CD4-positive, CD25-positive, alpha-beta regulatory T cell (primary cell): ENCODE measurements at regions not wholly inside any gene's neighbourhood (a gene's known extent, or its start where the extent isn't known, plus 50 kb on each side); places are given as distances from the start of the nearest gene placed in this dataset.

ENCODE experiments used
- ATAC-seq, 2 donors: fragments of 150-1000 bp; cut with Tn5 transposase; one replicate each; pipeline ENCODE4 v1.10.0; 2021; ENCODE audit warnings: low read depth in 2 of 2, moderate number of reproducible peaks in 2 of 2, moderate library complexity in 1 of 2
- DNase-seq, 3 donors: peaks; one replicate each; pipeline versions ENCODE4 v3.0.0 to v3.0.0-alpha.2; 2012 to 2022; ENCODE audit warnings: mixed read lengths in 1 of 3
- H3K27ac ChIP-seq: one replicate; pipeline ENCODE4 v1.7.0; 2013; ENCODE audit warnings: mild to moderate bottlenecking, low read length; ENCODE audit not compliant: insufficient read depth, poor library complexity, severe bottlenecking
- H3K27me3 ChIP-seq: one replicate; pipeline ENCODE4 v1.7.0; 2013; ENCODE audit warnings: low read length; ENCODE audit not compliant: control insufficient read depth, insufficient read depth
- H3K36me3 ChIP-seq: one replicate; pipeline ENCODE4 v1.7.0; 2013; ENCODE audit warnings: mild to moderate bottlenecking, low read length, moderate library complexity; ENCODE audit not compliant: control insufficient read depth, insufficient read depth
- H3K4me1 ChIP-seq: 2 replicates; pipeline ENCODE4 v1.7.0; 2013; ENCODE audit warnings: mild to moderate bottlenecking, low read length; ENCODE audit not compliant: insufficient read depth, control insufficient read depth, poor library complexity, severe bottlenecking
- H3K4me3 ChIP-seq: one replicate; pipeline ENCODE4 v1.7.0; 2013; ENCODE audit warnings: low read depth, mild to moderate bottlenecking, low read length, moderate library complexity
- H3K9me3 ChIP-seq, 2 experiments: 1 replicate in 1 of 2; 2 replicates in 1 of 2; pipeline ENCODE4 v1.7.0; 2013; ENCODE audit warnings: low read length in 2 of 2, mild to moderate bottlenecking in 1 of 2, moderate library complexity in 1 of 2; ENCODE audit not compliant: control insufficient read depth in 2 of 2
- H3K27ac Mint-ChIP-seq, 3 donors: one replicate each; pipeline ENCODE4 v1.8.0; 2020 to 2022; ENCODE audit warnings: mild to moderate bottlenecking in 3 of 3, mixed read lengths in 3 of 3, moderate library complexity in 2 of 3
- H3K27me3 Mint-ChIP-seq: one replicate; pipeline ENCODE4 v1.8.0; 2022; ENCODE audit warnings: mild to moderate bottlenecking, mixed read lengths
- H3K36me3 Mint-ChIP-seq: one replicate; pipeline ENCODE4 v1.8.0; 2020; ENCODE audit warnings: mixed read lengths
- H3K4me1 Mint-ChIP-seq, 4 donors: one replicate each; pipeline ENCODE4 v1.8.0; 2020 to 2022; ENCODE audit warnings: mixed read lengths in 4 of 4, mild to moderate bottlenecking in 1 of 4
- H3K4me3 Mint-ChIP-seq, 4 donors: one replicate each; pipeline ENCODE4 v1.8.0; 2020 to 2022; ENCODE audit warnings: mild to moderate bottlenecking in 4 of 4, mixed read lengths in 4 of 4, moderate library complexity in 3 of 4
- H3K9me3 Mint-ChIP-seq, 7 donors: one replicate each; pipeline ENCODE4 v1.8.0; 2020 to 2022; ENCODE audit warnings: mixed read lengths in 7 of 7, mild to moderate bottlenecking in 3 of 7, moderate library complexity in 2 of 7

DNA sequence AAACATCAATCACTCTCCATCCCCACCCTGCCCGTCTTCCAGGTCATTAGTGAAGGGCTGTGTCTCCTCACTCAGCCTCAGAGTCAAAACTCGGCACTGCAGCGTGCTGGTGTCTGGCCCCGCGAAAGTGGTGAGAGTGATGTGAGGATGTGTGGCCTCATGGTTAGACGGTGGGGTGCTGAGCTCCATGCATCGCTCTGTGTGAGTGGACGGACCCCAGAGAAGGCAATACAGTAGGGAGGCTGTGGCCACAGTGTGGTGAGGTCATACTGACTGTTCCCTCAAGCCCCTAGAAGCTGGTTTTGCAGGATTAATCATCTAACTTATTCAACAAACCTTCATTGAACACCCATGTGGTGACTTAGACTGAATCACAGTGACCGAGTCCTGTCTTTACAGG lies 329.9 kb upstream of the AJAP1 start:
- H3K36me3 Mint-ChIP-seq: no peaks in the 10 kb centered on the region
- H3K27me3 Mint-ChIP-seq: no peaks in the 10 kb centered on the region
- H3K4me3 Mint-ChIP-seq: no peak overlapping the region

GRCh38 chr1:4327142-4327541 lies 327.3 kb upstream of the AJAP1 start:
- Histone ChIP-seq H3K36me3 (no peaks in the 10 kb centered on the region), H3K4me1 (no peaks in the 10 kb centered on the region), H3K27ac (no peak overlapping the region), H3K27me3 (no peaks in the 10 kb centered on the region), H3K4me3 (no peak overlapping the region), H3K9me3 (no peaks in the 10 kb centered on the region)
- Mint-ChIP-seq H3K9me3 (peaks cover 0 to 3% (median 0%) of the 10 kb centered on the region in 7 donors), H3K36me3 (no peaks in the 10 kb centered on the region), H3K4me1 (peaks cover 0 to 2% (median under 1%) of the 10 kb centered on the region in 4 donors), H3K4me3 (no peak overlapping the region), H3K27me3 (no peaks in the 10 kb centered on the region), H3K27ac (no peak overlapping the region)
- ATAC-seq (no peak), DNase-seq (no peak)

More for the DNA sequence above, 329.9 kb upstream of the AJAP1 start:
- no peaks in the 10 kb centered on the region for H3K4me1 ChIP-seq
- no peaks in the 10 kb centered on the region for H3K36me3 ChIP-seq
- Mint-ChIP-seq H3K4me1 (peaks cover 0 to 2% (median under 1%) of the 10 kb centered on the region in 4 donors), H3K9me3 (peaks cover 0 to 7% (median 0%) of the 10 kb centered on the region in 7 donors), H3K27ac (no peak overlapping the region)
- ATAC-seq (no peak), DNase-seq (no peak)
- H3K4me3 ChIP-seq: no peak overlapping the region
- H3K27ac ChIP-seq: no peak overlapping the region
- H3K9me3 ChIP-seq: no peaks in the 10 kb centered on the region
- no peaks in the 10 kb centered on the region for H3K27me3 ChIP-seq

DNA sequence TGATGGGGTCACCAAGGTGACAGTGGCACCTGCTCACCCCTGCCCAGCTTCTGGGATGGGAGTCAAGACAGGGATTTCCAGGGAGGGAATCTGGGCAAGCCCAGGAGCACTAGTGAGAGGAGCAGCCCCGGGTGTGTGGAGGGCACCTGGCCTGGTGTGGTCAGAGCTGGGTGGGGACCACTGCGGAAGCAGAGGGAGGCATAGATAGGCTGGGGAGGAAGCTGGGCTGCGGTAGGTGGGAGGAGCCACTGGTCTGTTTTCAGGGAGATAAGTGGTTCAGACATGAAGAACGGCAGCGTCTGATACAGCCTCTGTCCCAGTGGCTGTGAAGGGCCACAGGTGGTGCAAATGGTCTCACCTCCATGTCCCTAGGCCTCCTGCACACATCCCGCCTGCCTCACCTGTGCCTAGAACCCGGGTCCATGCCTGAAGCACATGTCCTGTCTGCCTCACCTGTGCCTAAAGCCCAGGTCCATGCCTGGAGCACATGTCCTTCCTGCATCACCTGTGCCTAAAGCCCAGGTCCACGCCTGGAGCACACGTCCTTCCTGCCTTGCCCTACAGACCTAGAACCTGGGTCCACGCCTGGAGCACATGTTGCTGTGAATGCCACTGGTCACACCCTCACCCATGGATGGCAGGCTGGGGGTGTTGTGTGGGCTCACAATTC lies 325.9 kb upstream of the AJAP1 start:
- H3K36me3 Mint-ChIP-seq: no peaks in the 10 kb centered on the region
- no peak overlapping the region for H3K4me3 Mint-ChIP-seq
- peaks cover 0 to 2% (median under 1%) of the 10 kb centered on the region in 4 donors for H3K4me1 Mint-ChIP-seq
- ATAC-seq (no peak), DNase-seq (no peak)
- Histone ChIP-seq H3K4me3 (no peak overlapping the region), H3K36me3 (no peaks in the 10 kb centered on the region), H3K27me3 (no peaks in the 10 kb centered on the region), H3K4me1 (no peaks in the 10 kb centered on the region), H3K9me3 (peaks cover 0 to 3% of the 10 kb centered on the region in 2 experiments), H3K27ac (no peak overlapping the region)
- no peaks in the 10 kb centered on the region for H3K27me3 Mint-ChIP-seq
- peaks cover 0 to 3% (median 1%) of the 10 kb centered on the region in 7 donors for H3K9me3 Mint-ChIP-seq
- H3K27ac Mint-ChIP-seq: no peak overlapping the region

DNA sequence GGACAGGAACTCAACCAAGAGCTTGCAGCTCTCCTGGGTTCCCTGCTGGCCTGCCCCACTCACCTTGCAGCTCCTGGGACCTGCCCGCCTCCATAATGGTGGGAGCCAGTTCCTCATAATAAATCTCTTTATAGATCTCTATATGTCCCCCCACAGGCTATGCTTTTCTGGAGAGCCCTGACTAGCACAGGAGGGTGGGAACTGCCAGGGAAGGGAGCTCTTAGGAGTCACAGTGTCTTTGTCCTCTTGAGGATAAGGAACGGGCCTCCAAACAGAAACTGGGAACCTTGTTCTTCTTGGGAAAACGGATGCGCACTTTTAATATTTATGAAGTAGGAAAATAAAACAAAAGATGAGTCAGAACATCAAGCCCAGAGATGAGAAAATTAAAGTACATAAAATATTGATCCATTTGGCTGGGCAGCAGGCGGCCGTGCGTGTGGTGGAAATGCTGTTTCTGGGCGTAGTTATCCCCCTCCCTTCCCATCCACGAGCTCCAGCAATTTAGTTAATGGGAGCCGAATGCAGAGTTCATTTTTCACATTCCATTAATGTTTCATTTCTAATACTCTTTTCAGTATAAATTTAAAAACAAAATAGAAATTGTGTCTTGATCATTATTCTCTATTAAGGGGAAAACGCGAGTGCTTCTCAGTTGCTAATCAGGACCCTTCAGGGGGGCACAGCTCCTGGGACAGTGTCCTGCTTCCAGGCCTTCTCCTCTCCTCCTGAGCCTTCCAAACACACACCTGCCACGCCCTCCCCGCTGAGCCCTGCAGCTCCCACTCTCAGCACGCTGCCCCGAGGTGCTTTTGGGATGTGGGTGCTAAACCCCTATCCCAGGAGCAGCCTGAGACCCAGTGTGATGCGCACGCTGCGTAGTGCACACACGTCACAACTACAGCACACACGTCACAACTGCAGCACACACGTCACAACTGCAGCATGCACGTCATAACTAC lies 323.3 kb upstream of the AJAP1 start:
- H3K27me3 ChIP-seq: no peaks in the 10 kb centered on the region
- no peaks in the 10 kb centered on the region for H3K4me1 ChIP-seq
- Mint-ChIP-seq H3K27ac (no peak overlapping the region), H3K36me3 (no peaks in the 10 kb centered on the region), H3K4me3 (no peak overlapping the region), H3K27me3 (no peaks in the 10 kb centered on the region), H3K4me1 (peaks cover 0 to 2% (median under 1%) of the 10 kb centered on the region in 4 donors), H3K9me3 (peaks cover 0 to 3% (median 2%) of the 10 kb centered on the region in 7 donors)
- H3K4me3 ChIP-seq: no peak overlapping the region
- peaks cover 0 to 7% of the 10 kb centered on the region in 2 experiments for H3K9me3 ChIP-seq
- ATAC-seq (no peak), DNase-seq (no peak)
- H3K36me3 ChIP-seq: no peaks in the 10 kb centered on the region
- no peak overlapping the region for H3K27ac ChIP-seq

DNA sequence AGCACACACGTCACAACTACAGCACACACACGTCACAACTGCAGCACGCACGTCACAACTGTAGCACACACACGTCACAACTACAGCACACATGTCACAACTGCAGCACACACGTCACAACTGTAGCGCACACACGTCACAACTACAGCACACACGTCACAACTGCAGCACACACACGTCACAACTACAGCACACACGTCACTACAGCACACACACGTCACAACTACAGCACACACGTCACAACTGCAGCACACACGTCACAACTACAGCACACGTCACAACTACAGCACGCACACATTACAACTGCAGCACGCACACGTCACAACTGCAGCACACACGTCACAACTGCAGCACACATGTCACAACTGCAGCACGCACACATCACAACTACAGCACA lies 322.6 kb upstream of the AJAP1 start:
- Mint-ChIP-seq H3K4me3 (no peak overlapping the region), H3K9me3 (peaks cover 0 to 7% (median 3%) of the 10 kb centered on the region in 7 donors), H3K4me1 (peaks cover 0 to 2% (median under 1%) of the 10 kb centered on the region in 4 donors), H3K27ac (no peak overlapping the region), H3K27me3 (no peaks in the 10 kb centered on the region), H3K36me3 (no peaks in the 10 kb centered on the region)
- H3K4me1 ChIP-seq: no peaks in the 10 kb centered on the region
- H3K27ac ChIP-seq: no peak overlapping the region
- peaks cover 0 to 7% of the 10 kb centered on the region in 2 experiments for H3K9me3 ChIP-seq
- ATAC-seq (no peak), DNase-seq (no peak)
- H3K4me3 ChIP-seq: no peak overlapping the region
- H3K27me3 ChIP-seq: no peaks in the 10 kb centered on the region
- H3K36me3 ChIP-seq: no peaks in the 10 kb centered on the region

DNA sequence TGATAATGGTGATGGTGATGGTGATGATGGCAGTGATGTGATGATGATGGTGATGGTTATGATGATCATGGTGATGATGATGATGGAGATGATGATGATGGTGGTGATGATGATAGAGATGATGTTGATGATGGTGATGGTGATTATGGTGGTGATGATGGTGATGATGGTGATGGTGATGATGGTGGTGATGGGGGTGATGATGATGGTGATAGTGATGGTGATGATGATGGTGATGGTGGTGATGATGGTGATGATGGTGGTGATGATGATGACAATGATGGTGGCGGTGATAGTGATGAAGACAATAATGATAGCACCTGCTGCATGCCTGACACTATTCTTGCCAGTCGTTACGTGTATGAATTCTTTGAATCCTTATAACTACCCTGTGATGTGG lies 317.9 kb upstream of the AJAP1 start:
- H3K27me3 Mint-ChIP-seq: no peaks in the 10 kb centered on the region
- H3K4me1 Mint-ChIP-seq: no peaks in the 10 kb centered on the region
- H3K27ac Mint-ChIP-seq: no peak overlapping the region
- Histone ChIP-seq H3K36me3 (no peaks in the 10 kb centered on the region), H3K4me1 (no peaks in the 10 kb centered on the region), H3K27me3 (no peaks in the 10 kb centered on the region), H3K9me3 (peaks cover 0 to 7% of the 10 kb centered on the region in 2 experiments), H3K4me3 (no peak overlapping the region), H3K27ac (no peak overlapping the region)
- no peak overlapping the region for H3K4me3 Mint-ChIP-seq
- no peaks in the 10 kb centered on the region for H3K36me3 Mint-ChIP-seq
- peaks cover 0 to 8% (median 5%) of the 10 kb centered on the region in 7 donors for H3K9me3 Mint-ChIP-seq
- DNase-seq: no peak
- ATAC-seq: no peak

DNA sequence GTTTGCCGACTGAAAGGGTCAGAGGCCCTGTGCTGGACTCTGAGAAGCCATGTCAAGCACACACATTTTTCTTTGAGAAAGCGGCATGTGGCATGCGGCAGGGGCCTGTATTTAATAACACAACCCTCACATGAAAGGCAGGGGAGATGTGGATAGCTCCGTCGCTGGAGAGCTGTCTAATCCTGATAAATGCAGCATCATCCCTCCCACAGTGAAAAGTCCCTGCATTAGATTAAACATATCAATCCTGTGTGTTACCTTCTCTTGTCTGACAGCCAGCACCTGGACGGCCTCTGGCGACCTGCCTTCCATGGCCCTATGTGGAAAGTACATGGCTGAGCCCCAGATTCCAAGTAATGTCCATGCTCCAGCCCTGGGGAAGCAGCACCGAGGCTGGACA lies 313.0 kb upstream of the AJAP1 start:
- Histone ChIP-seq H3K4me1 (no peaks in the 10 kb centered on the region), H3K27ac (no peak overlapping the region), H3K27me3 (no peaks in the 10 kb centered on the region), H3K4me3 (no peak overlapping the region), H3K36me3 (no peaks in the 10 kb centered on the region), H3K9me3 (no peaks in the 10 kb centered on the region)
- Mint-ChIP-seq H3K4me3 (no peak overlapping the region), H3K36me3 (no peaks in the 10 kb centered on the region), H3K9me3 (peaks cover 0 to 8% (median 2%) of the 10 kb centered on the region in 7 donors), H3K27ac (no peak overlapping the region), H3K4me1 (peaks cover 0 to 2% (median 0%) of the 10 kb centered on the region in 4 donors), H3K27me3 (no peaks in the 10 kb centered on the region)
- DNase-seq: no peak
- ATAC-seq: no peak
